Suppressor macrophage (primary cell): ENCODE measurements at regions not wholly inside any gene's neighbourhood (a gene's known extent, or its start where the extent isn't known, plus 50 kb on each side); places are given as distances from the start of the nearest gene placed in this dataset.
"Not testable (repeated sequence)": the region's sequence is repeated elsewhere in the genome, so short reads cannot be mapped to it uniquely, and the experiment has no call there.

ENCODE experiments used
- DNase-seq, 4 experiments: peaks; one replicate each; pipeline ENCODE4 v3.0.0-alpha.2; 2020 to 2022

GRCh38 chr4:103842637-103843239, 123.0 kb upstream of the TACR3 start:
- DNase-seq: no peak

- no peak for DNase-seq
These were observed 122.3 kb upstream of the TACR3 start for GRCh38 chr4:103842076-103842475.

- not testable (repeated sequence) for DNase-seq
These were observed 90.5 kb upstream of the TACR3 start for GRCh38 chr4:103810308-103810707.

- DNase-seq: no peak
These were observed 83.0 kb upstream of the TACR3 start for GRCh38 chr4:103802766-103803165.

GRCh38 chr4:103787057-103787456, 67.3 kb upstream of the TACR3 start:
- DNase-seq: no peak

- DNase-seq: no peak
These were observed 66.8 kb upstream of the TACR3 start for GRCh38 chr4:103786593-103786992.

GRCh38 chr4:103786014-103786413, 66.2 kb upstream of the TACR3 start:
- DNase-seq: peak in 2 of 4 experiments; percentile 1

GRCh38 chr4:103778221-103778620, 58.4 kb upstream of the TACR3 start:
- no peak for DNase-seq

GRCh38 chr4:103774326-103774825, 54.6 kb upstream of the TACR3 start:
- DNase-seq: no peak

GRCh38 chr4:103773691-103774231, 54.0 kb upstream of the TACR3 start:
- no peak for DNase-seq
